ENCODE measurements at regions not wholly inside any gene's neighbourhood (a gene's known extent, or its start where the extent isn't known, plus 50 kb on each side); places are given as distances from the start of the nearest gene placed in this dataset.

GRCh38 chr3:187961366-187961765, 192.6 kb upstream of the LPP start:
- TF ChIP-seq CTCF (conservative IDR thresholded peaks at IDR 0.05) = no peak
- TF ChIP-seq ZFX (IDR thresholded peaks at IDR 0.05) = no peak
